OCI-LY7 (cell line): ENCODE measurements at regions not wholly inside any gene's neighbourhood (a gene's known extent, or its start where the extent isn't known, plus 50 kb on each side); places are given as distances from the start of the nearest gene placed in this dataset.

Source experiments
- CTCF ChIP-seq: fragments of 200-600 bp; sonication (generic); conservative IDR thresholded peaks from 2 replicates; pipeline ENCODE4 v1.5.1; 2014; ENCODE audit warnings: mild to moderate bottlenecking, antibody characterized with exemption, low read length, moderate library complexity, mixed read lengths
- EZH2phosphoT487 ChIP-seq: fragments of 200-600 bp; sonication (generic); IDR thresholded peaks from 2 replicates; pipeline ENCODE4 v1.6.1; 2018; ENCODE audit warnings: low read depth, borderline replicate concordance, mild to moderate bottlenecking, mixed run types, antibody characterized with exemption, low read length, moderate library complexity, mixed read lengths

DNA sequence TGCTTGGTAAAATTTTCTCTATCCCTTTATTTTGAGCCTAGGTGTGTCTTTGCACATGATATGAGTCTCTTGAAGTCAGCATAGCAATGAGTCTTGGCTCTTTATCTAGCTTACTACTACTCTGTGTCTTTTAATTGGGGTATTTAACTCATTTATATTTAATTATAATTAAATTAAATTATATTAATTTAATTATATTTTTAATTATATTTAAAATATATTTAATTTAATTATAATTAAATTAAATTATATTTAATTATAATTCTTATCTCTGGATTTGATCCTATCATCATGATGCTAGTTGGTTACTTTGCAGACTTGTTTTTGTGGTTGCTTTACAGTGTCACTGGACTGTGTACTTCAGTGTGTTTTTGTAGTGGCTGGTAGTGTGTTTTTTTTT, 201.2 kb upstream of the ITM2A start:
- TF ChIP-seq CTCF (no peak), EZH2phosphoT487 (no peak)
